ENCODE measurements at regions not wholly inside any gene's neighbourhood (a gene's known extent, or its start where the extent isn't known, plus 50 kb on each side); places are given as distances from the start of the nearest gene placed in this dataset.
"Not testable (repeated sequence)": the region's sequence is repeated elsewhere in the genome, so short reads cannot be mapped to it uniquely, and the experiment has no call there.

DNA sequence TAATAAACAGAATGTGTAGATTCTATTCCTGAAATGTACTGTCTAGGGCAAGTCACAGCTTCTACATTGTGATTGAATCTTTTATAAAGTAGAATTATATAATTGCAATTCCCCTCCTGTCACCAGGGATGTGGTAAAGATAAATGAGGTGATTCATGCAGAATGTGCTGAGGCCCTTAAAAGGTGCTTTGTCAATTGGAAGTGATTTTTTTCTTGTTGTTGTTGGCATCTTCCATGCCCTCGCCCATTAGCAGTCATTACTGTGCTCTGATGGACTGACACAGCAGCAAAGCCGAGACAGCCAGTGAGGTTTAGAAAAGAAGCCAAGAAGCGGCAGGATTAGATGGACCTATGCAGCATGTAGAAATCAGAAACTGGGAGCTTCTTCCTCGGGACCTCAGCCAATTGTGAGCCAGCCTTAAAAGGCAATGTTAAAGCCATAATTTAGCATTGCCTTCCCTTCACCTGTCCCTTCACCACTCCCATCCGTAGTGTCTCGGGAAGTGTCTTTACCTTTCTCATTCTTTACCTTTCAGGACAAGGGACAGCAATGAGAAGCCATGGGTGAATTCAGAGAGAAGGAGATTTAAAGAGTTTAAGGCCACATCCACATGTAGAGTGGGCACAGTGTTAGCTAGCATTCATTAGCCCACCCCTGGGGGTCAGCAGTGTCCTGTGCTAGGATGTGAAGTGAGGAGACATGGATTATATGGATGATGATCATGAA lies 257.8 kb downstream of the PLK2 start:
- no peak for DNase-seq (ENCODE audit: low spot score)

DNA sequence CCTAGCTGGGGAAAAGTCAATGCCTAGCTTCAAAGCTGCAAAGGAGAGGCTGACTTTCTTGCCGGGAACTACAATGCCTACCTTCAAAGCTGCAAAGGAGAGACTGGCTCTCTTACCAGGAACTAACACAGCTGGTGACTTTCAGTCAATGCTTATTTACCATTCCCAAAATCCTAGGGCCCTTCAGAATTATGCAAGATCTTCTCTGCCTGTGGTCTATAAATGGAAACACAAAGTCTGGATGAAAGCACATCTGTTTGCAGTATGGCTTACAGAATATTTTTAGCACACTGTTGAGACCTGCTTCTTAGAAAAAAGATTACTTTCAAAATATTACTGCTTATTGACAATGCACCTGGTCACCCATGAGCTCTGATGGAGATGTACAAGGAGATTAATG lies 259.4 kb downstream of the PLK2 start:
- no peak for DNase-seq (ENCODE audit: low spot score)

DNA sequence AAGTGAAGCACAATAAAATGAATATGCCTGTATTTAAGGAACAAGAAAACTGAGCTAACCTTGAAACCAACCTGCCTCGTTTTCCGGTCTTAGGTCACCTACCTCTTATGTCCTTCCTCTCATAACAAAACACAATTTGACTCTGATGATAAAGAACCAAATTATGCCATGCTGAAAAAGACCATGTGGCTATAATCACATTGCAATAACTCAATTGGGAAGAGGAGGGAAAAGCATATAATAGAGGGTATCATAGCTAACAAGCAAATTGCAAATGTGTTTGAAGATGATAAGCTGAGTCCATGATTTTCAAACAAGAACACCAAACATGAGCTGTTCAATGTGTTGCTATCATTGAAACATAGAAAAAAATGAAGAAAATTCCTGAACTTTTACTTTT lies 260.8 kb downstream of the PLK2 start:
- no peak for DNase-seq (ENCODE audit: low spot score)

DNA sequence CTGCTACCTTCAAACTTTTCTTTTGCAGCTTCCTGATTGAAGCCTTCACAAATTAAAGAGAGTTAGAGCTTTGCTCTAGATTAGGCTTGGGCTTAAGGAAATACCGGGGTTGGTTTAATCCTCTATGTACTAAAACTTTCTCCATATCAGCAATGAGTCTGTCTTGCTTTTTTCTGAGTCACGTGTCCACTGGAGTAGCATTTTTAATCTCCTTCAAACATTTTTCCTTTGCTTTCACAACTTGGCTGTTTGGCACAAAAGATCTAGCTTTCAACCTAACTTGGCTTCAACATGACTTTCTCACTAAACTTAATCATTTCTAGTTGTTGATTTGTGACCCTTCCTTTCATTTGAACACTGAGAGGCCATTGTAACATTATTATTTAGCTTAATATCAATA lies 261.6 kb downstream of the PLK2 start:
- DNase-seq (ENCODE audit: low spot score) = no peak

DNA sequence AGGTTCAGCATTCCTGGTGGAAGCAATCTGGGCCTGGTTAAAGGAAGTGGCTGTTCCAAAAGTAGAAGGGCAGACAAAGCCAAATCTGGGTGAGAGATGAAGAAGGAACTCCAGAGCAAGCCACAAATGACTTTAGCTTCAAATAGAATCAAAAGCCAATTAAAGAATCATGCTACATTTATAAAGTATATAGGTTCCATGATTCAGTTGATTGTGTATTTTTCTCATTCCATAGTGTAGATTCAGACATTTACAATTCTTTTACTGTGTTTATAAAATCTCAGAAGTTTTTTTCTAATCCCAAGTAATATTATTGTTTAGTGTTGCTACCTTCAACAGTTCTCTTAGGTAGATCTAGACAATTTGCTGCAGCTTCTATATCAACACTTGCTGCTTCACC lies 262.0 kb downstream of the PLK2 start:
- no peak for DNase-seq (ENCODE audit: low spot score)

DNA sequence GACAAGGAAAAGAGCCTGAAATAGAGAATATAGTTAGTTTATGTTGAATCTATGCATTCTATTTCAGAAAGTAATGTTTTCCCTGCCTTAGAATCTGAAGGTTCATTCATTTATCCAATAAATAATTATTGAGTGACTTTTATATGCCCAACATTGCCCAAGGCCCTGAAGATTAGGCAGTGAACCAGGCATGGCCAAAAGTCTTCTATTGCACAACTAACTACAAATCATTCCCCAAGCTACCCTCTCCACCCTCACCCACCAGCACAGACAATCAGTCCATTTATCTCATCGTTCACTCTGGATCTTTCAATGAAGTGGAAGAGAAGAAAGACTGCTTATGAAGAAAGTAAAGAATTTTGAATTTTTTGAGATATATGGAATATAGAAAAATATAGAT lies 268.4 kb downstream of the PLK2 start:
- no peak for DNase-seq (ENCODE audit: low spot score)

DNA sequence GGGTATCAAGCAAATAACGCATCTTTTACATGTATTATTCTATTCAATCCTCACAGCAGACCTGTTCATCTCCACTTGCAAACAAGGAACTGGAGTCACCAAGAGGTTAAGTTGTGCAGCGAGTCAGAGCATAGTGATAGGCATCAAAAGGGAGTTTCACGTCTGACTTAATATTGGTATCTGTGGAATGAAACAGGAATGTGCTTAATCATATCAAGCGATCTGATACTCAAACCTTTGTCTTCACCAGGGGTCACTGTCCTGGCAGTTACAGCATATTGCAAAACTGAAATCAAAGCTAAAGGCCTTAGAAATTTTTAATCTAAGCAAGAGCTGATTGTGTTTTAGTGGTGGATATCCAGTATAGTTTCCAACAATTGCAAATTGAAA lies 271.6 kb downstream of the PLK2 start:
- no peak for DNase-seq (ENCODE audit: low spot score)

DNA sequence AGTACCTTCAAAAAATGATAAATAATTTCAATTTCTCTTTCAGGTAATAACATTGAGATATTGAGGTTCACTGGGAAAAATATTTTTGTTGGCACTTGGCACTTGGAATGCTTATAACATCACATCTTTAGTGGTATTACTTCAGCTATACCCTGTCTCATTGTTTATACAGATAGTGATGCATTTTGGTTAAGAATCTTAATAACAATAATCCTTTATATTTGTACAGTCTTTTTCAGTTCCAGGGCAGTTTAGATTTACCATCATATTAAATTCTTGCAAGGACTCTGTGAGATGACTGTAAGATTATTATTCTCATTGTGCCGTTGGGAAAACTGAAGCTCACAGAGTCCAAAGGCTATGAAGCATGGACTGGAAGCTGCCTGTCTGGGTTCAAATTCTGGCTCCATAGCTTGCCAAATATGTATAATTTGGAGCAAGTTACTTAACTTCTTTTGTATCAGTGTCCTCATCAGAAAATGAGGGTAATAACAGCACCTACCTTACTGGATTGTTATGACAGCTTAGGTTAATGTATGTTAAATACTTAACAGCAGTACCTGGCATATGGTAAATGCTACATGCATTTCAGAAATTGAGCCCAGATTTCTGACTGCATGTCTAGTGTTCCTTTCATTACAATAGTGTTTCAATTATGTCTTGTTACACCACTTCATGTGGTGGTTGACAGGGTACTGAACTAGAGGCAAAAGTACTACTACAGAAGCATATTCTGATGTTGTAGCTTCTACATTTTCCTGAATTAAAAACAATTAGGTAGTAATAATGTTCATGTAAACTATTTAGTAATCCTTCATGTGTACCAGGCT lies 272.2 kb downstream of the PLK2 start:
- DNase-seq (ENCODE audit: low spot score) = no peak

DNA sequence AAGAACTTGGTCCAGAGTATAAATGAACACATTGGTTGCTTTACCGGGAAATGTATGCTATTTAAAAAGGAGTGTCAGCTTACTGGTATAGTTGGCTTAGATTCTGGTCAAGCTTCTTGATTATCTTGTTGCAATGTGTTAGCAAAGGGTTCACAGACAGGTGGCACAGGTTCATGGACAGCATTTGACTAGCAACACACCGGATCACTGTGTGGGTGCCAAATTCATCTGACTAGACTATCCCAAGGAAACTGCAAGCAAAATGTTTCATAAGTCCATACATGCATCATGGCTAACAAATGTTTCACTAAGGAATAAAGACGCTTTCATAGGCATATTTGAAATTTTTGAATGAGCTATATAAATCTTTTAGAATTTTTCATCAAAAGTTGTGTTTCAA lies 274.1 kb downstream of the PLK2 start:
- no peak for DNase-seq (ENCODE audit: low spot score)

DNA sequence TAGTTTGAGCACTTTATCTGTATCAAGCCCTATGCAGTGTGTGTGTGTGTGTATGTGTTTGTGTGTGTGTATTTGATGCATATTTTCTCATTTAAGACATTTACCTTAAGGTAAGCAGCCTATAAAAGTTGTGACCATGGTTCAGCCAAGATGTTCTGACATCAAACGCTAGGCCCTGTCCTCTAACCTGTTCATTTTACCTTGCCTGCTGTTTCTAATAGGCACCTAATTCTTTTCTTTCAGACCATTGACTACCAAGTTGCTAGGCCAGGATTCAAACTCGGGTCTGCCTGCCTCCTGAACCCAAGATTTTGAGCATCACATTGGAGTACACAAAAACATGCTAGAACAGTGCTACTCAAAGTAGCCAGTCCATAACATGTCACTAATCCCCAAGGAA lies 274.5 kb downstream of the PLK2 start:
- no peak for DNase-seq (ENCODE audit: low spot score)

DNA sequence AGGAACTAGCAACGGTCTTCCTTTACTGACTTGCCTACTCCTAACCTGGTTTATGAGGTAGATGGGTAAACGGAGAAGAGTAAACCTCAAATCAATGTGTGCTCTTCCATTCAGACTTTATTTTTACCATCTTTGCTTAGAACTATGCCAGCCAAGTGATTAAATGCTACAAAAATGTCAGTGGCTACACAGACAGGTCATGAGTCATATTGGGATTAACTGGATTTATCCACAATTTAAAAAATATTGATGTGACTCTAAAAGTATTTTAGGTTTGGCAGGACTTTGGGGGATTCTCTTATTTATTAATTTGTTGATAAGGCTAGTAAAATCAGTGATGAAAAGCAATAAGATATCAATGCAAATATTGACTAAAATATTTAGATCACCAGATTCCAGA lies 275.0 kb downstream of the PLK2 start:
- DNase-seq (ENCODE audit: low spot score) = no peak

DNA sequence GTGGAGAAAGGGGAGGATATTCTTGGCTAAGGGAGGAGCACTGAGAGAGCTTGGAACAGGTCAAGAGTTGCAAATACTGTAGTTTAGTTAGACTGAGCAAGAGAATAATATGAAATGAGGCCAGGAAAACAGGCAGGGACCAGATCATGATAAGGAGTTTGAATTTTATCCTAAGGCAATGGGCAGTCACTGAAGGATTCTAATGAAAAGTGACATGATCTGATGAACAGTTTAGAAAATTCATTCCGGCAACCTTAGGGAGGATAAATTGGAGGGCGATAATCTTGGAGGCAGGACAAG lies 276.1 kb downstream of the PLK2 start:
- no peak for DNase-seq (ENCODE audit: low spot score)

DNA sequence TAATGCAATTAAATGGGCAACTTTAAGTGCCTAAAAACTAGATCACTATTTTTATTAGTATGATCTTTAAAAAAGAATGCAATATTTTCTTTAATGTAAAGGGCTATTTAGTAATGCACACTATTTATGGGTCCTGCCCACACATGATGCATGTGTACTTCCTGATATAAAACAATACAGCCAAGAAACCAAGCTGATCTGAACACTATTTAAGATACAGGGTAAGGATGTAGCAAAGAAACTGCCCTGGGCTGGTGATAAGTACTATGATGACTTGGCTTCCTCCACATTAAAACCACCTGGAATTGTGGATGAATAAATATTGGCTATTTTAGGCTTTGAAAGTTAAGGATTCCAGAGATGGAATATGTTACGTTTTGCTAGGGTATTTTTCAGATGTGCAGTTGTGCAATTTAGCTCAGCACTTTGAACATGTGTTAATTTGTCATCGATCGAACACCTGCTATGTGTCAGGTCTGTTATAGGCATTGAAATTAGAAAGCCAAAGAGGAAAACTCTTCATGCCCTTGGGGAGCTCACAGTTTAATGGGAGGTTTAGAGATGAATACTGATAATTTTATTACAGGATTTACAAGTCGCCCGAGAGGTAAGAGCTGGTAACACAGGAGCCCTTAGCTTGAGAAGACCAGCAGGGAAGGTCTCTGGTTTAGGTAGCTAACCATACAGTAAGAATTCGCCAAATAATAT lies 276.7 kb downstream of the PLK2 start:
- DNase-seq (ENCODE audit: low spot score) = peak; percentile 5

DNA sequence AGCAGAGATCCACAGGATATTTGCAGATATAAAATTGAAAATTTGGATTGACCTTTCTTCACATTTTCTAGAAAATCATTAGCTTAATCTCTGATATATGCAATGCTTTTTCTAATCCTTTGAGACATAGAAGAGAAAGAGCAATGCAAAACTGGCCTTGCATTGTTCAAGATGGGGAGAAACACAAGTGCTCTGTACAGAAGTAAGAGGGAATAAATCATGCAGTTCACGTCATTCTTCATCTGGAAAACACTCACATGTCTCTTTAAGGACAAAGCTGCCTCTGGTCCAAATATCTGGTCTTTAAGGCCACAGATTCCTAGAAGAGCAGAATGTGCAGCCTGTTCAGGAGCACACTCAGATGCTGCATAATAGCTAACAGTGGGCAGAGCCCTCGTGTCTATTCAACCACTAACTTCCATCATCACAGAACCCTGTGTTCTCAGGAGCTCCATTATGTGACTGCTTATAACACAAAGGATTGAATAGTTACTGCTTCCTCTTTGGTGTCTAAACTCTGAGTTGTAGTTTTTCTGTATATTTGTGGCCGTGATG lies 277.5 kb downstream of the PLK2 start:
- peak; percentile 58 for DNase-seq (ENCODE audit: low spot score)

DNA sequence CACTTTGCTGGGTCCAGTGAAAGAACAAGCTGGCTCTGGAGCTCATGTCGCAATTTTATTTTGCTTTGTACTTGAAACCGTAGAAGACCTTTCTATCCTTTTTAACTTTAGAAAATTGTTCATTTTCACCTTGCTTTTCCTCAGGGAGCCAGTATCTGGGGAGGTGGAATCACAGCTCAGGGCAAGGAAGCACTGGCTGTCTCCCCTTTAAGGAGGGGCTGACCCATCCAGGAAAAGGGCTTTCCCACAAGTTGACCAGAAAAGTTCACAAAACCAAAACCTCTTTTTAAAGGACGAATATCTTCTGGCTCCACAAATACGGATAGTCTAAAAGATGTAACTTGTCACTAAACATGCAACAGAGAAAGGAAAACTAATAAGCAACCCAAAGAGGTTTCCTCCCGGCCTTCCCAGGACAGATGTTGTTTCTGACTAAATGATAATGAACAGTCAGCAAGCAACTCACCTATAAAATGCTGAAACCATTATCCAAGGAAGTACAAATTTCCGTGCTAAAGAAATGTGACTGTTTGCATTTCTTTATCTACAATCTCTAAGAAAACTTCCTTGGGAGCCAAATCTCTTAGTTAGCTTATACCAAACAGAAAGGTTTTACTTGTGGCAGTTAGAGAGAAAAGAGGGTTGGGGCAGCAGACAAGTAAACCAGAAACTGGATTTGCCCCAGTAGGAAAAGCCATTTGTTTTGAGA lies 278.2 kb downstream of the PLK2 start:
- no peak for DNase-seq (ENCODE audit: low spot score)

DNA sequence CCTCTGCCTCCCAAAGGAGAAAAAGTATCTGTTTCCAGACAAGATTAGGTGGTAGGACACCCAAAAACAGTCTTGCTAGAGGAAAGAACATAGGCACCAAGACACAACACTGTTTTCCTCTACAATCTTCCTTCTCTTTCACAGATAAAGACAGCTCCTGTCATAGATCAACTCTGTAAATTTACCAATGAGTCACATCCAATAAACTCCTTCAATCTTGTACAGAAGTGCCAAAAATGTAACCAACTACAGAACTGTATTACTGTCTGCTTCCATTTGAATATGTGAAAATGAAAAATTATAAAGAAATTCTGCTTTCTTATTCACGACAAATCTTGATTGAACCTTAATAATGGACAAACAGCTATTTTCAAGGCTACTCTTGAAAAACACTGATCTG lies 286.9 kb downstream of the PLK2 start:
- no peak for DNase-seq (ENCODE audit: low spot score)

DNA sequence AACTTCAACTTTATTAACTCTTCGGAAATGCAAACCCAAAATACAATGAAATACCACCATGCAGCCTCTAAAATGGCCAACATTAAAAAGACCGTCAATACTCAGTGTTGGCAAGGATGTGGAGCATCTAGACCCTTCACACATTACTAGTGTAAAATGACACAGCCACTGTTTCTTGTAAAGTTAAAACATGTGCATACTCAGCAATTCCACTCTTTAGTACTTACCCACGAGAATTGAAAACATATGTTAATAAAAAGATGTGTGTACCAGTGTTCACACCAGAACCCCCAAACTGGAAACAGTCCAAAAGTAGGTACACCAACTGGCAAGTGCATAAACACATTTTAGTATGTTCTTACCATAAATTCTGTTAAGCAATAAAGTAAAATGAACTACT lies 294.7 kb downstream of the PLK2 start:
- no peak for DNase-seq (ENCODE audit: low spot score)

DNA sequence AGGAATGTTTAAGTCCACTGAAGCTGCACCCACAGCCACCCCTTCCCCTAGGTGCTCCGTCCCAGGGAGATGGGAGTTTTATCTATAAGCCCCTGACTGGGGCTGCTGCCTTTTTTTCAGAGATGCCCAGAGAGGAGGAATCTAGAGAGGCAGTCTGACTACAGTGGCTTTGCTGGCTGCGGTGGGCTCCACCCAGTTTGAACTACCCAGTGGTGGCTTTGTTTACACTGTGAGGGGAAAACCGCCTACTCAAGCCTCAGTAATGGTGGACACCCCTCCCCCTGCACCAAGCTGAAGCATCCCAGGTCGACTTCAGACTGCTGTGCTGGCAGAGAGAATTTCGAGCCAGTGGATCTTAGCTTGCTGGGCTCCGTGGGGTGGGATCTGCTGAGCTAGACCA lies 298.0 kb downstream of the PLK2 start:
- DNase-seq (ENCODE audit: low spot score) = not testable (repeated sequence)

DNA sequence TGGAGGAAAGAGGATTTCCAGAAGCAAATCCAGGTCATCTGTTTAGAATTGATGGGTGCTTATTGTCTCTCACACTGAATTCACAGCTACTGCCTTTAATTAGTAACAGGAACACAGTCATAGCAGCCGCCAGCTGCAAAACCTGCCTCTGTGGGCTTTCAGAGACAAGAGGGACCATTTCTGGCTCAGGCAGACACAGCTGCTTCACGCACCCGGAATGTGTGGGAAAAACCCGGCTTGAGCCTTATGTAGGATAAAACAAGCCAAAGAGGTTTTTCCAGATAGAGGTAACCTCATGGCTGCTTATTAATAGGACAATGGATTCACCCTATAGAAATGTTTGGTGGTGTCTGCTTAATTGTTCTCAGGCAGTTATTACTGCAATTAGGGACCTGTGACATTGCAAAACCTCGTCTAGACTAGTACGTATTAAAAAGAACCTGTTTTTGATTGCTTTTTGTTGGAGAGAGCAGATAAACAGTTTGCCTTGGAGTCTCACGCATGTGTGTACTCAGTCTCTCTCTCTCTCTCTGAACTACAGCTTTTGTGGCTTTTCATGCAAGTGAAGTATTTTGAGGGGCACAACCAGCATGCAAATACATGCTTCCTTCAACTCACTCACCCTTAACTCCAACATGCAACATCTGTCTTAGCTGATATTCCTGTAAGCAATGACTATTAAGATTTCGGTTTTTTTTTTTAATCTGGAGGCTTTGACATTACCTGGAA lies 302.7 kb downstream of the PLK2 start:
- no peak for DNase-seq (ENCODE audit: low spot score)

DNA sequence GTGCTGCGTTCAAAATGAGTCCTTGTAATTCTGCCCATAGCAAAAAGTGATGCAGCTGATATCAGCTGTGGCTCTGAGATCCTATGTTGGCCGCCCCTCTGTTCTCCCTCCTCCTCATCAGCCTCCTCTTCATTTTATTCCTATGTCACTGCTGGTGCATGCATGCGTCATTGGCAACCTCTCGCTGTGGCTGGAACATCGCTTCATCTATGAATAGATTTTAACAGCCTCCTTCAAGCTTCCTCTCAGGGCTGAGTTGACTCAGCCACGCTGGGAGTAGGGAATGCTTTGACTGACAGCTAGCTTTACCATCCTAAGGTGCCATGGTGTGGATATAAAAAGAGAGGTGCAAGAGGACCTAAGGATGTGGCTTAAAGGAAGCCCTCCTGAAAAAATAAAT lies 303.5 kb downstream of the PLK2 start:
- no peak for DNase-seq (ENCODE audit: low spot score)

DNA sequence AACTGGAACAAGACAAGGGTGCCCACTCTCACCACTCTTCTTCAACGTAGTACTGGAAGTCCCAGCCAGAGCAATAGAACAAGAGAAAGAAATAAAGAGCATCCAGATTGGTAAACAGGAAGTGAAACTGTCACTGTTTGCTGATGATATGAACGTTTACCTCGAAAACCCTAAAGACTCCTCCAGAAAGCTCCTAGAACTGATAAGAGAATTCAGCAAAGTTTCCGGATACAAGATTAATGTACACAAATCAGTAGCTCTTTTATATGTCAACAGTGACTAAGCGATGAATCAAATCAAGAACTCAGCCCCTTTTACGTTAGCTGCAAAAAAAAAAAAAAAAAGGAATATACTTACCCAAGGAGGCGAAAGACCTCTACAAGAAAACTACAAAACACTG lies 306.6 kb downstream of the PLK2 start:
- DNase-seq (ENCODE audit: low spot score) = no peak

DNA sequence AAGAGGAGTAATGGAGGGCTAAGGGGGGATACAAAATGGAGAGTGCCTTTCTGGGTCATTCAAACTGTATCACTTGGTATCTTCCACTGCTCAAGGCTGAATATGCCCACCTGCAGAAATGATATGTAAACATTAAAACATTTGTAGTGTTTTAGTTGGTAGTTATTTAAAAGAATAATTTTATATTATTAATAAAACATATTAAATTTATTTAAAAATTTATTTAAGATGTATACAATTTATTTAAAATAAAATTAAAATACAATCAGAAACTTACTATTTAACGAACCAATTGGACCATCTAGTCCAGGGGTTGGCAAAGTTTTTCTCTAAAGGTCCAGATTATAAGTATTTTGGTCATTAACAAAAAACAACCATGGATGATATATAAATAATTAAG lies 308.5 kb downstream of the PLK2 start:
- DNase-seq (ENCODE audit: low spot score) = no peak

Measured in pons (tissue), 1 donor.